OCI-LY1 (cell line): ENCODE measurements at regions not wholly inside any gene's neighbourhood (a gene's known extent, or its start where the extent isn't known, plus 50 kb on each side); places are given as distances from the start of the nearest gene placed in this dataset.

Experiments used
- H2AFZ ChIP-seq: fragments of 200-600 bp; sonication (generic), shearing (Covaris generic); 2 replicates; pipeline ENCODE4 v1.6.0; 2014; ENCODE audit warnings: antibody characterized with exemption, mild to moderate bottlenecking, low read length
- H3F3A ChIP-seq: fragments of 200-600 bp; sonication (generic), shearing (Covaris generic); 2 replicates; pipeline ENCODE4 v1.6.0; 2014; ENCODE audit warnings: mild to moderate bottlenecking, antibody characterized with exemption, low read length, moderate library complexity; ENCODE audit not compliant: insufficient read depth
- H3K27ac ChIP-seq: fragments of 200-600 bp; sonication (generic); 2 replicates; pipeline ENCODE4 v1.5.1; 2014; ENCODE audit warnings: low read length, mixed run types, mild to moderate bottlenecking, low read depth; ENCODE audit not compliant: poor library complexity, severe bottlenecking
- H3K27me3 ChIP-seq: fragments of 200-600 bp; sonication (generic); 2 replicates; pipeline ENCODE4 v1.6.0; 2014; ENCODE audit warnings: antibody characterized with exemption, mild to moderate bottlenecking, low read length, moderate library complexity; ENCODE audit not compliant: insufficient read depth
- H3K36me3 ChIP-seq: fragments of 200-600 bp; sonication (generic); 2 replicates; pipeline ENCODE4 v1.6.1; 2014; ENCODE audit warnings: mild to moderate bottlenecking, antibody characterized with exemption, low read length, moderate library complexity, mixed read lengths; ENCODE audit not compliant: insufficient read depth
- H3K4me1 ChIP-seq: fragments of 200-600 bp; sonication (generic); 2 replicates; pipeline ENCODE4 v1.5.1; 2014; ENCODE audit warnings: mild to moderate bottlenecking, low read length, moderate library complexity; ENCODE audit not compliant: insufficient read depth, severe bottlenecking
- H3K4me2 ChIP-seq: fragments of 200-600 bp; sonication (generic), shearing (Covaris generic); 2 replicates; pipeline ENCODE4 v1.6.1; 2014; ENCODE audit warnings: low read length
- H3K4me3 ChIP-seq: fragments of 200-600 bp; sonication (generic); 2 replicates; pipeline ENCODE4 v1.5.1; 2014; ENCODE audit warnings: low read length, low read depth, mild to moderate bottlenecking, mixed read lengths; ENCODE audit not compliant: poor library complexity, severe bottlenecking
- H3K79me2 ChIP-seq: fragments of 200-600 bp; shearing (Covaris generic); 2 replicates; pipeline ENCODE4 v1.6.1; 2016; ENCODE audit warnings: mixed run types, low read length, mixed read lengths; ENCODE audit not compliant: insufficient read depth
- H3K9ac ChIP-seq: fragments of 200-600 bp; sonication (generic), shearing (Covaris generic); 2 replicates; pipeline ENCODE4 v1.6.1; 2014; ENCODE audit warnings: mild to moderate bottlenecking, low read length, mixed read lengths
- H3K9me2 ChIP-seq: fragments of 200-600 bp; sonication (generic), shearing (Covaris generic); 2 replicates; pipeline ENCODE4 v1.6.1; 2014; ENCODE audit warnings: low read depth, mild to moderate bottlenecking, low read length, mixed read lengths
- H3K9me3 ChIP-seq: fragments of 200-600 bp; shearing (Covaris generic); 2 replicates; pipeline ENCODE4 v1.6.1; 2014; ENCODE audit warnings: low read length, mixed read lengths
- H4K20me1 ChIP-seq: fragments of 200-600 bp; sonication (generic), shearing (Covaris generic); 2 replicates; pipeline ENCODE4 v1.6.0; 2016; ENCODE audit warnings: mild to moderate bottlenecking, low read length; ENCODE audit not compliant: insufficient read depth
- CTCF ChIP-seq: fragments of 200-600 bp; sonication (generic), shearing (Covaris generic); IDR thresholded peaks from 2 replicates; pipeline ENCODE4 v1.5.1; 2017; ENCODE audit warnings: mild to moderate bottlenecking, antibody characterized with exemption, low read length, moderate library complexity, mixed read lengths
- EZH2 ChIP-seq: fragments of 200-600 bp; sonication (generic), shearing (Covaris generic); IDR thresholded peaks from 2 replicates; pipeline ENCODE4 v1.8.0; 2017; ENCODE audit warnings: borderline replicate concordance, mixed run types, mild to moderate bottlenecking, antibody characterized with exemption, low read length, moderate library complexity, mixed read lengths

GRCh38 chr11:44494785-44495184, 70.7 kb upstream of the CD82 start:
- Histone ChIP-seq H3K4me3 (no peak overlapping the region), H2AFZ (no peak overlapping the region), H3K9ac (no peak overlapping the region), H3K36me3 (no peaks in the 10 kb centered on the region), H4K20me1 (no peaks in the 10 kb centered on the region), H3F3A (no peaks in the 10 kb centered on the region), H3K27me3 (peaks cover 5% of the 10 kb centered on the region; the same call in 1 of the 2 replicates), H3K4me1 (no peaks in the 10 kb centered on the region), H3K79me2 (no peaks in the 10 kb centered on the region), H3K4me2 (no peak overlapping the region), H3K27ac (no peak overlapping the region), H3K9me3 (no peaks in the 10 kb centered on the region), H3K9me2 (no peaks in the 10 kb centered on the region)
- no peak for TF ChIP-seq CTCF
- TF ChIP-seq EZH2, result no peak

GRCh38 chr11:44496391-44496790, 69.1 kb upstream of the CD82 start:
- Histone ChIP-seq H3K4me1 (no peaks in the 10 kb centered on the region), H2AFZ (no peak overlapping the region), H3K36me3 (no peaks in the 10 kb centered on the region), H4K20me1 (no peaks in the 10 kb centered on the region), H3K9me3 (no peaks in the 10 kb centered on the region), H3F3A (no peaks in the 10 kb centered on the region), H3K27ac (no peak overlapping the region), H3K4me2 (no peak overlapping the region), H3K4me3 (no peak overlapping the region), H3K9me2 (no peaks in the 10 kb centered on the region), H3K9ac (no peak overlapping the region), H3K79me2 (no peaks in the 10 kb centered on the region), H3K27me3 (peaks cover 5% of the 10 kb centered on the region; the same call in 1 of the 2 replicates)
- TF ChIP-seq CTCF (no peak), EZH2 (no peak)

GRCh38 chr11:44498089-44498871, 67.2 kb upstream of the CD82 start:
- Histone ChIP-seq H3K4me1 (no peaks in the 10 kb centered on the region), H2AFZ (no peak overlapping the region), H3K9me2 (no peaks in the 10 kb centered on the region), H3K9ac (no peak overlapping the region), H3F3A (no peaks in the 10 kb centered on the region), H3K27ac (no peak overlapping the region), H3K4me3 (no peak overlapping the region), H3K79me2 (no peaks in the 10 kb centered on the region), H3K9me3 (no peaks in the 10 kb centered on the region), H4K20me1 (no peaks in the 10 kb centered on the region), H3K36me3 (no peaks in the 10 kb centered on the region), H3K4me2 (no peak overlapping the region), H3K27me3 (peaks cover 5% of the 10 kb centered on the region; the same call in 1 of the 2 replicates)
- TF ChIP-seq CTCF (no peak), EZH2 (no peak)
